ENCODE measurements at regions not wholly inside any gene's neighbourhood (a gene's known extent, or its start where the extent isn't known, plus 50 kb on each side); places are given as distances from the start of the nearest gene placed in this dataset.

DNA sequence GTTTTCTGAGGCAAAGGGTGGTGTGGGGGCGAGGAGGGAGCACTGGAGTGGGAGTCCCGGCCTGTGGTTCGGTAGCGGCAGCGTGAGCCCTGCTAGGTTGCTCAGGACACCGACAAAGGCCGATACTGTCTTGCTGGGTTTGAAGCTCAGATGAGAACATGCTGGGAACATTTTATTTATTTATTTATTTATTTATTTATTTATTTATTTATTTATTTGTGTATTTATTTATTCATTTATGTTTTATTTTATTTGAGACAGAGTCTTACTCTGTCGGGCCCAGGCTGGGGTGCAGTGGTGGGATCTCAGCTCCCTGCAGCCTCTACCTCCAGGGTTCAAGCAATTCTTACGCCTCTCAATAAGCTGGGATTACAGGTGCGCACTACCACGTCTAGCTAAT lies 117.9 kb upstream of the GSE1 start:
- TF ChIP-seq, protein P1, sequence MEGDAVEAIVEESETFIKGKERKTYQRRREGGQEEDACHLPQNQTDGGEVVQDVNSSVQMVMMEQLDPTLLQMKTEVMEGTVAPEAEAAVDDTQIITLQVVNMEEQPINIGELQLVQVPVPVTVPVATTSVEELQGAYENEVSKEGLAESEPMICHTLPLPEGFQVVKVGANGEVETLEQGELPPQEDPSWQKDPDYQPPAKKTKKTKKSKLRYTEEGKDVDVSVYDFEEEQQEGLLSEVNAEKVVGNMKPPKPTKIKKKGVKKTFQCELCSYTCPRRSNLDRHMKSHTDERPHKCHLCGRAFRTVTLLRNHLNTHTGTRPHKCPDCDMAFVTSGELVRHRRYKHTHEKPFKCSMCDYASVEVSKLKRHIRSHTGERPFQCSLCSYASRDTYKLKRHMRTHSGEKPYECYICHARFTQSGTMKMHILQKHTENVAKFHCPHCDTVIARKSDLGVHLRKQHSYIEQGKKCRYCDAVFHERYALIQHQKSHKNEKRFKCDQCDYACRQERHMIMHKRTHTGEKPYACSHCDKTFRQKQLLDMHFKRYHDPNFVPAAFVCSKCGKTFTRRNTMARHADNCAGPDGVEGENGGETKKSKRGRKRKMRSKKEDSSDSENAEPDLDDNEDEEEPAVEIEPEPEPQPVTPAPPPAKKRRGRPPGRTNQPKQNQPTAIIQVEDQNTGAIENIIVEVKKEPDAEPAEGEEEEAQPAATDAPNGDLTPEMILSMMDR (IDR thresholded peaks at IDR 0.05), result no peak
- TF ChIP-seq POLR2A (IDR thresholded peaks at IDR 0.05), result no peak
